Ovary (tissue), 3 donors: ENCODE measurements at regions not wholly inside any gene's neighbourhood (a gene's known extent, or its start where the extent isn't known, plus 50 kb on each side); places are given as distances from the start of the nearest gene placed in this dataset.

Experiments used
- CTCF ChIP-seq, 3 donors: fragments of 450-650 bp in 2 of 3; fragments of 200-600 bp in 1 of 3; IDR thresholded peaks; one replicate each; pipeline versions ENCODE4 v1.5.1 to v1.8.0; 2016 to 2022; ENCODE audit warnings: antibody characterized with exemption in 3 of 3, mild to moderate bottlenecking in 1 of 3
- EP300 ChIP-seq: sonication (generic); formaldehyde crosslinking; IDR thresholded peaks from one replicate; pipeline ENCODE4 v1.6.1; 2017; ENCODE audit warnings: antibody characterized with exemption
- POLR2A ChIP-seq: fragments of 450-650 bp; IDR thresholded peaks from one replicate; pipeline ENCODE4 v1.6.1; 2017; ENCODE audit warnings: antibody characterized with exemption, mild to moderate bottlenecking, moderate library complexity
- donor health status: DM: no; HTN: no; CAD: no.

- TF ChIP-seq POLR2A: no peak
- no peak for TF ChIP-seq CTCF (IDR thresholded peaks at IDR 0.05)
- no peak for TF ChIP-seq EP300
These were observed 346.5 kb upstream of the RORA start for GRCh38 chr15:61575597-61575996.
